Type B pancreatic cell (in vitro differentiated cells): ENCODE measurements at regions not wholly inside any gene's neighbourhood (a gene's known extent, or its start where the extent isn't known, plus 50 kb on each side); places are given as distances from the start of the nearest gene placed in this dataset.

Experiments
- DNase-seq: peaks from one replicate; pipeline ENCODE4 v3.0.0; 2021; ENCODE audit warnings: mixed read lengths; ENCODE audit not compliant: unreplicated experiment; ENCODE audit errors: extremely low spot score
- H3K27ac Mint-ChIP-seq: 2 replicates; pipeline ENCODE4 v1.8.0; 2021; ENCODE audit warnings: mild to moderate bottlenecking, mixed read lengths
- H3K27me3 Mint-ChIP-seq: 2 replicates; pipeline ENCODE4 v1.8.0; 2021; ENCODE audit warnings: mixed read lengths
- H3K36me3 Mint-ChIP-seq: 2 replicates; pipeline ENCODE4 v1.8.0; 2021; ENCODE audit warnings: mixed read lengths
- H3K4me1 Mint-ChIP-seq: one replicate; pipeline ENCODE4 v1.8.0; 2021; ENCODE audit warnings: mixed read lengths; ENCODE audit not compliant: unreplicated experiment
- H3K4me3 Mint-ChIP-seq: 2 replicates; pipeline ENCODE4 v1.8.0; 2021; ENCODE audit warnings: mild to moderate bottlenecking, mixed read lengths
- H3K9me3 Mint-ChIP-seq: 2 replicates; pipeline ENCODE4 v1.8.0; 2021; ENCODE audit warnings: mixed read lengths
- TF ChIP-seq, protein P1 (sequence below): fragments of 200-600 bp; sonication (generic); conservative IDR thresholded peaks from 2 replicates; pipeline ENCODE4 v1.5.0; 2021; ENCODE audit warnings: antibody characterized with exemption, mild to moderate bottlenecking

- TF ChIP-seq, protein P1, sequence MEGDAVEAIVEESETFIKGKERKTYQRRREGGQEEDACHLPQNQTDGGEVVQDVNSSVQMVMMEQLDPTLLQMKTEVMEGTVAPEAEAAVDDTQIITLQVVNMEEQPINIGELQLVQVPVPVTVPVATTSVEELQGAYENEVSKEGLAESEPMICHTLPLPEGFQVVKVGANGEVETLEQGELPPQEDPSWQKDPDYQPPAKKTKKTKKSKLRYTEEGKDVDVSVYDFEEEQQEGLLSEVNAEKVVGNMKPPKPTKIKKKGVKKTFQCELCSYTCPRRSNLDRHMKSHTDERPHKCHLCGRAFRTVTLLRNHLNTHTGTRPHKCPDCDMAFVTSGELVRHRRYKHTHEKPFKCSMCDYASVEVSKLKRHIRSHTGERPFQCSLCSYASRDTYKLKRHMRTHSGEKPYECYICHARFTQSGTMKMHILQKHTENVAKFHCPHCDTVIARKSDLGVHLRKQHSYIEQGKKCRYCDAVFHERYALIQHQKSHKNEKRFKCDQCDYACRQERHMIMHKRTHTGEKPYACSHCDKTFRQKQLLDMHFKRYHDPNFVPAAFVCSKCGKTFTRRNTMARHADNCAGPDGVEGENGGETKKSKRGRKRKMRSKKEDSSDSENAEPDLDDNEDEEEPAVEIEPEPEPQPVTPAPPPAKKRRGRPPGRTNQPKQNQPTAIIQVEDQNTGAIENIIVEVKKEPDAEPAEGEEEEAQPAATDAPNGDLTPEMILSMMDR: no peak
- no peaks in the 10 kb centered on the region for H3K9me3 Mint-ChIP-seq
- H3K4me1 Mint-ChIP-seq: no peaks in the 10 kb centered on the region
- H3K36me3 Mint-ChIP-seq: no peaks in the 10 kb centered on the region
- H3K4me3 Mint-ChIP-seq: no peak overlapping the region
- no peak for DNase-seq
- H3K27me3 Mint-ChIP-seq: no peaks in the 10 kb centered on the region
- H3K27ac Mint-ChIP-seq: no peak overlapping the region
These were observed 132.3 kb upstream of the ITGA4 start for GRCh38 chr2:181324912-181325311.

DNA sequence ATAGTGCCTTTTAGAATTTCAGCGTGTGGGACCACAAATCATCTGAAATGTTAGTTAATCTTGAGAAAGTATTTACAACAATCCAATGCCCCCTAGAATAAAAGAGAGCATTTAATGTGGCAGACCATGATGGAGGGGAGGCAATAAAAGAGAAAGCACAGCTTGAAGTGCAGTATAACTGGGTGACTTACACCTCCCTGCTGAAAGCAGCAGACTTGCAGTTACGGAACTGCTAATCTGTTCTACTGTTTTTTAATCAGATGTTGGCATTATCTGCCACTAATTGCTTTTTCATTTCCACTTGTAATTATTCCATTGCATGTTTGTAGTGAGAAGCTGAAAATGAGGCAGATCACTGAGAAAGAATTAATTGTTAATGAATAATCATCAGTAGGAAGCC, 130.5 kb upstream of the ITGA4 start:
- TF ChIP-seq, protein P1: no peak
- Mint-ChIP-seq H3K9me3 (no peaks in the 10 kb centered on the region), H3K4me1 (no peaks in the 10 kb centered on the region), H3K4me3 (no peak overlapping the region), H3K27me3 (no peaks in the 10 kb centered on the region), H3K27ac (no peak overlapping the region), H3K36me3 (no peaks in the 10 kb centered on the region)
- DNase-seq: no peak

- TF ChIP-seq, protein P1: no peak
- DNase-seq: no peak
- Mint-ChIP-seq H3K4me3 (no peak overlapping the region), H3K9me3 (no peaks in the 10 kb centered on the region), H3K27ac (no peak overlapping the region), H3K36me3 (no peaks in the 10 kb centered on the region), H3K27me3 (no peaks in the 10 kb centered on the region), H3K4me1 (no peaks in the 10 kb centered on the region)
These were observed 126.9 kb upstream of the ITGA4 start for GRCh38 chr2:181330286-181330685.

- no peak overlapping the region for H3K27ac Mint-ChIP-seq
- no peak for DNase-seq
- H3K4me1 Mint-ChIP-seq: no peaks in the 10 kb centered on the region
- H3K36me3 Mint-ChIP-seq: no peaks in the 10 kb centered on the region
- TF ChIP-seq, protein P1: no peak
- H3K27me3 Mint-ChIP-seq: no peaks in the 10 kb centered on the region
- H3K9me3 Mint-ChIP-seq: no peaks in the 10 kb centered on the region
- H3K4me3 Mint-ChIP-seq: no peak overlapping the region
These were observed 125.1 kb upstream of the ITGA4 start for GRCh38 chr2:181332044-181332605.

DNA sequence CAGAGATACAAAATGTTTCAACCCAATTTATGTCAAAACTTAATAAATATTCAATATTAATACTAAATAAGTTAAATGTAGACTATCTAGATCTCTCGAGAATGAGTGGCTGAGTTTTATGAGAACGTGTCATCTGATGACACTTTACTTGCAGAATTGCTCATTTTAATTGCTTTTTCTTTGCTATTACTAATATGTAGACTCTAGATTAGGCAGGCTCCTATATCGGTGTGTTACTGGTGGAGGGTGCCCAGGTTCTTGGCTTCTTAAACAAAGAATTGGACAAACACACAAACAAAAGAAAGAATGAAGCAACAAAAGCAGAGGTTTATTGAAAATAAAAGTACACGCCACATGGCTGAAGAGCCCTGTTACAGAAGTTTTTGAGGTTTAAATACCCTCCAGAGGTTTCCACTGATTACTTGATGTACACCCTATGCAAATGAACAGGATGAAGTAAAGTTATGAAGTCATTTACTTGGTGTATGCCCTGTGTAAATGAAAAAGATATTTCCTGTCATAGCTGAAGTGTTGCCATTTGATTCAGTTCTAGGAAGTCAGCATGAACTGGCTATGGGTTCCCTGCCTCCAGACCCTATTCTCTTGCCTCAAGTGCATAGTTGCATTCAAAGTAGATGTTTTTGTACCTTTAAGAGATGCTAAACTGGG, 122.9 kb upstream of the ITGA4 start:
- TF ChIP-seq, protein P1: no peak
- no peaks in the 10 kb centered on the region for H3K36me3 Mint-ChIP-seq
- no peaks in the 10 kb centered on the region for H3K9me3 Mint-ChIP-seq
- no peak overlapping the region for H3K4me3 Mint-ChIP-seq
- DNase-seq: no peak
- H3K27me3 Mint-ChIP-seq: no peaks in the 10 kb centered on the region
- H3K4me1 Mint-ChIP-seq: no peaks in the 10 kb centered on the region
- H3K27ac Mint-ChIP-seq: no peak overlapping the region
